ENCODE measurements at regions not wholly inside any gene's neighbourhood (a gene's known extent, or its start where the extent isn't known, plus 50 kb on each side); places are given as distances from the start of the nearest gene placed in this dataset.

- no peak overlapping the region for H3K27ac ChIP-seq
- no peaks in the 10 kb centered on the region for H3K4me1 ChIP-seq (replicated peaks in 1 of 2)
- in situ Hi-C loops (cut with MboI; ENCODE audit: low pct_unique_long_range_greater_than_20kb in 2 of 9, low sequenced_read_pairs in 9 of 9, unreplicated experiment in 9 of 9): no loop called here
- no peak for ATAC-seq (replicated peaks in 6 of 8)
- H3K4me3 ChIP-seq: no peak overlapping the region
- 39 to 100% (median 83%) methylated on average over 1 to 2 of the region's 2 CpGs; no CpG with 5 or more reads in 1 of the 10 experiments for WGBS, 10 experiments
These were observed 278.9 kb downstream of the IRS1 start for GRCh38 chr2:226520723-226521122.

- in situ Hi-C loops (cut with MboI; ENCODE audit: low pct_unique_long_range_greater_than_20kb in 2 of 9, low sequenced_read_pairs in 9 of 9, unreplicated experiment in 9 of 9): no loop called here
- WGBS, 10 experiments: 45 to 80% (median 59%) methylated on average over 1 to 4 of the region's 4 CpGs; no CpG with 5 or more reads in 2 of the 10 experiments
These were observed 284.1 kb downstream of the IRS1 start for GRCh38 chr2:226515344-226516055.

GRCh38 chr2:226514895-226515294 is 284.7 kb downstream of the IRS1 start:
- WGBS, 10 experiments: 0 to 38% (median 24%) methylated on average over 1 of the region's 1 CpG; no CpG with 5 or more reads in 4 of the 10 experiments
- peaks cover 0 to 16% of the 10 kb centered on the region in 2 donors for H3K4me1 ChIP-seq (replicated peaks in 1 of 2)
- ATAC-seq (replicated peaks in 6 of 8): peak in 2 of 8 experiments; percentile 61 to 74
- in situ Hi-C loops (cut with MboI; ENCODE audit: low pct_unique_long_range_greater_than_20kb in 2 of 9, low sequenced_read_pairs in 9 of 9, unreplicated experiment in 9 of 9): no loop called here
- H3K4me3 ChIP-seq: no peak overlapping the region
- H3K27ac ChIP-seq: no peak overlapping the region

More at GRCh38 chr2:226515344-226516055, 284.1 kb downstream of the IRS1 start:
- no peak overlapping the region for H3K4me3 ChIP-seq
- no peak overlapping the region for H3K27ac ChIP-seq
- peaks cover 0 to 16% of the 10 kb centered on the region in 2 donors for H3K4me1 ChIP-seq (replicated peaks in 1 of 2)
- peak in 5 of 8 experiments; percentile 50 to 91 (median 80) for ATAC-seq (replicated peaks in 6 of 8)

GRCh38 chr2:226511311-226511710 is 288.3 kb downstream of the IRS1 start:
- Histone ChIP-seq H3K4me1 (replicated peaks in 1 of 2) (peaks cover 0 to 16% of the 10 kb centered on the region in 2 donors), H3K4me3 (no peak overlapping the region), H3K27ac (no peak overlapping the region)
- in situ Hi-C loops (cut with MboI; ENCODE audit: low pct_unique_long_range_greater_than_20kb in 2 of 9, low sequenced_read_pairs in 9 of 9, unreplicated experiment in 9 of 9): no loop called here
- ATAC-seq (replicated peaks in 6 of 8): peak in 4 of 8 experiments; percentile 9 to 75 (median 30)
- 38 to 90% (median 78%) methylated on average over 1 to 4 of the region's 4 CpGs; no CpG with 5 or more reads in 2 of the 10 experiments for WGBS, 10 experiments

GRCh38 chr2:226508683-226509082 is 290.9 kb downstream of the IRS1 start:
- no peak overlapping the region for H3K27ac ChIP-seq
- H3K4me3 ChIP-seq: no peak overlapping the region
- peaks cover 0 to 11% of the 10 kb centered on the region in 2 donors for H3K4me1 ChIP-seq (replicated peaks in 1 of 2)
- in situ Hi-C loops (cut with MboI; ENCODE audit: low pct_unique_long_range_greater_than_20kb in 2 of 9, low sequenced_read_pairs in 9 of 9, unreplicated experiment in 9 of 9): no loop called here
- 25 to 100% (median 64%) methylated on average over 1 to 2 of the region's 2 CpGs for WGBS, 10 experiments
- no peak for ATAC-seq (replicated peaks in 6 of 8)

GRCh38 chr2:226508005-226508404 is 291.6 kb downstream of the IRS1 start:
- Histone ChIP-seq H3K4me1 (replicated peaks in 1 of 2) (peaks cover 0 to 11% of the 10 kb centered on the region in 2 donors), H3K4me3 (no peak overlapping the region), H3K27ac (no peak overlapping the region)
- in situ Hi-C loops (cut with MboI; ENCODE audit: low pct_unique_long_range_greater_than_20kb in 2 of 9, low sequenced_read_pairs in 9 of 9, unreplicated experiment in 9 of 9): no loop called here
- no peak for ATAC-seq (replicated peaks in 6 of 8)
- whole genome bisulfite sequencing, 10 experiments: 33 to 100% (median 92%) methylated on average over 1 to 3 of the region's 3 CpGs

- no peak for ATAC-seq (replicated peaks in 6 of 8)
- Histone ChIP-seq H3K27ac (no peak overlapping the region), H3K4me1 (replicated peaks in 1 of 2) (peaks cover 9 to 12% of the 10 kb centered on the region in 2 donors), H3K4me3 (no peak overlapping the region)
- in situ Hi-C loops (cut with MboI; ENCODE audit: low pct_unique_long_range_greater_than_20kb in 2 of 9, low sequenced_read_pairs in 9 of 9, unreplicated experiment in 9 of 9): no loop called here
- 50 to 100% (median 90%) methylated on average over 1 to 4 of the region's 4 CpGs; no CpG with 5 or more reads in 1 of the 10 experiments for WGBS, 10 experiments
These were observed 302.3 kb downstream of the IRS1 start for GRCh38 chr2:226497146-226497909.

- 43 to 81% (median 66%) methylated on average over 1 to 2 of the region's 2 CpGs; no CpG with 5 or more reads in 2 of the 10 experiments for WGBS, 10 experiments
- ATAC-seq (replicated peaks in 6 of 8): no peak
- H3K4me3 ChIP-seq: no peak overlapping the region
- in situ Hi-C loops (cut with MboI; ENCODE audit: low pct_unique_long_range_greater_than_20kb in 2 of 9, low sequenced_read_pairs in 9 of 9, unreplicated experiment in 9 of 9): no loop called here
- no peak overlapping the region for H3K27ac ChIP-seq
- peaks cover 9 to 12% of the 10 kb centered on the region in 2 donors for H3K4me1 ChIP-seq (replicated peaks in 1 of 2)
These were observed 303.4 kb downstream of the IRS1 start for GRCh38 chr2:226496273-226496550.

- in situ Hi-C loops (cut with MboI; ENCODE audit: low pct_unique_long_range_greater_than_20kb in 2 of 9, low sequenced_read_pairs in 9 of 9, unreplicated experiment in 9 of 9): no loop called here
- peaks cover 9 to 12% of the 10 kb centered on the region in 2 donors for H3K4me1 ChIP-seq (replicated peaks in 1 of 2)
- WGBS, 10 experiments: 58 to 88% (median 74%) methylated on average over 2 to 8 of the region's 9 CpGs; no CpG with 5 or more reads in 2 of the 10 experiments
- no peak overlapping the region for H3K4me3 ChIP-seq
- peak in 5 of 8 experiments; percentile 80 to 90 (median 83) for ATAC-seq (replicated peaks in 6 of 8)
- H3K27ac ChIP-seq: no peak overlapping the region
These were observed 304.0 kb downstream of the IRS1 start for GRCh38 chr2:226495466-226496272.

GRCh38 chr2:226491112-226491511 is 308.5 kb downstream of the IRS1 start:
- Histone ChIP-seq H3K4me1 (replicated peaks in 1 of 2) (peaks cover 4 to 7% of the 10 kb centered on the region in 2 donors), H3K27ac (no peak overlapping the region), H3K4me3 (no peak overlapping the region)
- ATAC-seq (replicated peaks in 6 of 8): no peak
- 0 to 100% (median 80%) methylated on average over 1 of the region's 1 CpG; no CpG with 5 or more reads in 3 of the 10 experiments for WGBS, 10 experiments
- in situ Hi-C loops (cut with MboI; ENCODE audit: low pct_unique_long_range_greater_than_20kb in 2 of 9, low sequenced_read_pairs in 9 of 9, unreplicated experiment in 9 of 9): no loop called here

GRCh38 chr2:226489775-226490541 is 309.7 kb downstream of the IRS1 start:
- Histone ChIP-seq H3K27ac (no peak overlapping the region), H3K4me3 (no peak overlapping the region), H3K4me1 (replicated peaks in 1 of 2) (no peaks in the 10 kb centered on the region)
- in situ Hi-C loops (cut with MboI; ENCODE audit: low pct_unique_long_range_greater_than_20kb in 2 of 9, low sequenced_read_pairs in 9 of 9, unreplicated experiment in 9 of 9): no loop called here
- peak in 2 of 8 experiments; percentile 76 to 86 for ATAC-seq (replicated peaks in 6 of 8)
- 20 to 100% (median 82%) methylated on average over 1 to 10 of the region's 10 CpGs for WGBS, 10 experiments

- in situ Hi-C loops (cut with MboI; ENCODE audit: low pct_unique_long_range_greater_than_20kb in 2 of 9, low sequenced_read_pairs in 9 of 9, unreplicated experiment in 9 of 9): no loop called here
- Histone ChIP-seq H3K27ac (no peak overlapping the region), H3K4me3 (no peak overlapping the region), H3K4me1 (replicated peaks in 1 of 2) (peaks cover 0 to 4% of the 10 kb centered on the region in 2 donors)
- no peak for ATAC-seq (replicated peaks in 6 of 8)
These were observed 311.6 kb downstream of the IRS1 start for GRCh38 chr2:226488034-226488433.
